ENCODE measurements at regions not wholly inside any gene's neighbourhood (a gene's known extent, or its start where the extent isn't known, plus 50 kb on each side); places are given as distances from the start of the nearest gene placed in this dataset.

DNA sequence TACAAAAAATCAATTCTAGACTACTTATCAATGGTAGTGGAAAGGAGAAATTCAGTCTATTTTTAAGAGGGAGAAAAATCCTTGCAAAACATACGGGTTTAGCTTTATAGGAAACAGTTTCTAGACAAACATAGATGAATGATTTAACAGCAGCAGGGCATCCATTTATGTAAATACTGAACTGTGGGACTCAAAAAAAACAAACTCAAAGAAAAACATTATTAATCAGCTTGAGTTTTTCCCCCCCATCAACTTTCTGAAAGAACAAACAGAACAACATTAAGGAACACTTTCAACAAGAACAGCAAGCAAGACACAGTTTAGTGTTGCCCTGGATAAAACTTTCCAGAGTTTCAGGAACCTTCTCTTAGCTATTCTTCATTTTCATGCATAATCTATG is 147.3 kb upstream of the KCNK2 start:
- no peak for DNase-seq

DNA sequence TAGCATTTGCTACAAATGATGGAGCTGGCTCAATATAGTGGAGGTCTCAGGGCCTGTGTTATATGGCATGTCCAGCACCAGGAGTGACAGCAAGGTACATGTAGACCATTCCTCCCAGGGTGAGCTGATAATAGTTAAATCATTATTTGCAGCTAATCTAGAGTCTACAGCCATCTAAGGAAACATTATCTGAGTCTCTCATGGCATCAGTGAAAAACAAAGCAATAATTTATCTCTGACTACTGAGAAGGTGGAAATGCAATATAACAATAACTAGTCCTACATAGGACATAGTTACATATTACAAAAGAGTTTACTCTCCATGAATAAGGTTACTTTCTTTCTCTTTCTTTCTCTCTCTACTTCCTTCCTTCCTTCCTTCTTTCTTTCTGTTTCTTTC is 143.4 kb upstream of the KCNK2 start:
- DNase-seq = no peak

DNA sequence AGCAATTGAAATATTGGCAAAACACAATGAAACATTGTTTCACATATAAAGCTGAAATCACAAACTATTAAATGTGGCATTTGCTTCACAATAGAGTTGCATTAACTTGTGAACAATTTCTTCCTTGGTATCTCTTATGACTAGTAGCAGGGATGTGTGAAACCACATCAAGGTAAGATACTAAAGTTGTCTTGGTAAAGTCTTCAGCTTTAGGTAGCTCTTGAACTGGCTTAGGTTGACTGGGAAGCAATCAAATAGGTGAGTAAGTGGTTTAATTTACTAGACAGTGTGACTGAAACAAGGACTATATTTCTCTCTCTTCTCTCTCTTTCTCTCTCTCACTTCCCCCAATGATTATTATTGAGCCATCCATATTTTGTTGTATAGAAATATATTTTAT is 141.5 kb upstream of the KCNK2 start:
- no peak for DNase-seq

DNA sequence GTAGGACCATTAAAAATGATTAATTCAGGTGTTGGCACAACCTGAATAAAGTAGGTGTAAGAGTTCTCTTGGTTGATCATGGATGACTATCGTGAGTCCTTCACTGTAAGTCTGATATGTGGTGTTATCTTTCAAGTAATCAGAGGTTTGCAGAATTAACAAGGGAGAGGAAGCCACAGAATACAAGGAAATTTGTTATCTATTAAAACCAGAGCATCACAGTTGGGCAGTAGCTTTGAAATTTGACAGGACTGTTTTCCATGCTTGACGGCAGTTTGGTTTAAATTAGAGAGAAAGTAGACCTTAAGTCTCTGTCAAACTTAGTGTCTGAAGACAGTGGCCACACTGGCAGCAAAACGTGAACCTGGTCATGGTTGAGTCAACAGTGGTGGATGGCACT is 139.5 kb upstream of the KCNK2 start:
- no peak for DNase-seq

DNA sequence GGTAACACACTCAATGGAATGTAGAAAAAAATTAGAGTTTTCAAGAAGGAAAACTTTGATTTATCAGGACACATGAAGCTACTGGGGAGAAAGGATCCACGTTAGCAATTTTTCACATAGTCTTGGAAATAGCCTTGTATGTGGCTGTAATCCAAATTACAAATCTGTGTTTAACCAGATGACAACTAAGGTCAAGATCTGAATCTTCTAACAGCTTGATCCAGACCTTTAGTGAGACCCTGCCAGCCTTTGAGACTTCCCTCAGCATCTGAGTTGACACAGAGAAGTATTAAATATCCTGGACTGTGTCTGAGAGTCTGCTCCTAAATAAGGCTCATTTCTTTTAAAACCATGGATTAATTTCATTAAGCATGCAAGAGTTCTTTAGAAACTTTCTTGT is 135.9 kb upstream of the KCNK2 start:
- no peak for DNase-seq

DNA sequence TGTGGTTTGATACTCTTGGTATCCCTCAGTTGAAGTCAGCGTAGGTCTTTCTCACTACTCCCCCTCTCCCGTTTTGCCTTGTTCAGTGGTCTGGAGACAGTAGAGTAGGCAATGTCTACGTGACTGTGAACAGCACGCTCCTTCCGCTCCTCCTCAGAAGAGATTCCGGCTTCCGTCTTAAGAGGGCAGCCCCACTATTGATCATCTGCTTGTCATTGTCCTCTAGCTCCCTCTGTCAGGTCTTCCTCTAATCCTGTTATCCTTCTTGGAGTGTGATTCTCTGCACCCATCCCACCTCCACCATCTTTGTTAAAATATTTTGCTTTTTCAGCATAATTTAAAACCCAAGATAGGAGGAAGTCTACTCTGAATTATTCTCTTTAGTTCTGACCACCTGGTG is 129.9 kb upstream of the KCNK2 start:
- no peak for DNase-seq

DNA sequence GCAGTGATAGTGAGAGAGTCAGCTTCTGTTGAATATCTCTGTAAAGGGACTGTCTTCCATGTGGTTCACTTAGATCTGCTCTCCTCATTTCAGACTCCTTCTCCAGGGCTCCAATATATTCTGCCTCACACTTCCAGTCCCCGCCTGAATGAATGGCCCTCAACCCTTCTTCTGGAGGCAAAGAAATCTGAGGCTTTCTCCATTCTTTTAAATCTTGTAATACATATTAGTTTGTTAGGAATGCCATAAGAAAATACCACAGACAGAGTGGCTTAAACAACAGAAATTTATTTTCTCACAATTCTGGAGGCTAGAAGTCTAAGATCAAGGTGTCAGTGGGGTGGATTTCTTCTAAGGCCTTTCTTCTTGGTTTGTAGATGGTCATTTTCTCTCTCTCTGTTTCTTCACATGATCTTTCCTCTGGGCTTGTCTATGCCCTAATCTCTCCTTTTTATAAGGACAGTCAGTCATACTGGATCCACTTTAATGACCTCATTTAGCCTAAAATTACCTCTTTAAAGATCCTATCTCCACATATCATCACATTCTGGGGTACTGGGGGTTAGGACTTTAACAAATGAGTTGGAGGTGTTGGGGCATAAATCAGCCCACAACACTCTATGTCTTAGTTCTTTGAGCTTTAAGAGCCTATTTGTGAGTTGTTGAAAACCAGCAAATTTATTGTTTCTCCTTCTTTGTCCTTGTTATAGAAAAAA is 128.5 kb upstream of the KCNK2 start:
- no peak for DNase-seq

DNA sequence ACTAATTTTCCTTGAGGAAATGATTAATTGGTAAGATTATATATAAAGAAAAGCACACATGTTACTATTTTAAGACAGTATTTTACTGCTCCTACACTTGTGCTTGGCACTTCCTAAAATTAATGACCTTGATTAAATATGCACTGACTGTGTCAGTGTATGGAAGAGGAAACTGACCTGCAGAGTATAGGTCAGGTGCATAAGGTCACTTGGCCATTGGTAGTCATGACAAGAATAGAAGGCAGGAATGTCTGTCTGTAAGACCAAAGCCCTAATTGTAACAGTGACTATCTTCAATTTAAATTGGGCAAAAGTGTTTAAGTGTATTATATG is 128.0 kb upstream of the KCNK2 start:
- DNase-seq = no peak

DNA sequence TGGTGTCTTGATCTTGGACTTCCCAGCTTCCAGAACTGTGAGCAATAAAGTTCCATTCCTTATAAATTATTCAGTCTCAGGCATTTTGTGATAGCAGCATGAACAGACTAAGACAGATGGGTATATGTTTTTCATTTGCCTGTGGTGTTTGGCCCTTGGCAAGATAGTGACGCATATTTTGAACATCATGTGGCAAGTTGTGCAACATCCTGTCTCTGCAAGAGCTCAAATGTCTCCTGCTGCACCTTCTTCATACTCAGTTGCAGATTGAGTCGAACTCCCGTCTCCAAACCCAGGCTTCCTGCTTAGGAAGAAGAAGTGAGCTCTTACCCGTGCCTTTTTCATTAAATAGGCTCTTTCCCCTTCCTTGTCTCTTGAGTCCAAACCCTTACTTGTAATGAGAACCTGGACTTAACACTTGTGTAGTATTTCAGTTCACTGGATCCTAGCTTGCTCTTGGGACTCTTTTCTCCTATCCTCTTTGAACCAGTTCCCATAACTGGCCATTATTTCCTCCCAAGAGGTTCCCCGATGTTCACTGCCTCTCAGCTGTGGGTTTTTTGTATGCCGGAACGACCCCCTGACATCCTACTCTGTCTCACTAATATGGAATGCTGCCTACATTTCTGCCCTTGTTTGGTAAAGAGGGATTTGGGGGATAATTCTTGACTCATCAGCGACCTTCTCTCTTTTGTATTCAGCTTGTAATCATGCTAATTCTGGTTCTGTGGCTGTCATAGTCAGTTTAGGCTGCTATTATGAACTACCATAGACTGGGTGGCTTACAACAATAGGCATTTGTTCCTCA is 125.0 kb upstream of the KCNK2 start:
- no peak for DNase-seq

DNA sequence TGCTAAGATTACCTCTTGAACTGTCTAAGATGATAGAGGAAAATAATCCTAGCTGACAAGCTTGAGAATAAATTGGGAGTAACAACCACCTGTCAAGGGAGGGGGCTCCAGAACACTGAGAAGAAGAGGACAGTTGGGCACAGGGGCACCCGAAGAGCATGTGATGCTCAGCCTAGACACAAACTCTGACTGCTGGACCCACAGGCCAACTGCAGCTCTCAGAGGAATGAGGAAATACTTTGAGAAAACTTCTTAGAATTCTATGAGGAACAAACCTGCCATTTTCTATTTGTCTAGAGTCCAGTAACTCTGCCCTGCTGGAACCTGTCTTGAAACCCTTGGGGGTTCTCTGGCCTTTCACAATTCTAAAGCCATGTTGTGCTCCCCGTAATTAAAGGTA is 124.1 kb upstream of the KCNK2 start:
- no peak for DNase-seq

DNA sequence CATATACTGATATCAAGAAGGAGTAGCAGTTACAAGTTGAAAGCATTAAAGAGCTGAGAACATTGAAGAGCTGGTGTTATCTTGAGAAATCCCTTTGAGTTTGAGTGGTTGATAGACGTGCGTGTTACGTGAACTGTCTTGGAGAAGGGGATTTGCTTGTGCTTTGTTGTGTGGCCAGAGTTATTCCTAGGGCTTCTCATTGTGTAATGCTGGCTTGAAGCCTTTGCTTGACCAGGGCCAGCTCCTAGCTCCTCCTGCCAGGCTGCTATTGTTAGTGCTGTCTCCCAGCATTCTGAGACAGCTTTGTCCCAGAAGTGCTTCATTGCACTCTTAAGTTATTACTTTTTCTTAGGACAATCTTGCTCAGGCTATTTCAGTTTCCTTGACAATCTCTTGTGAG is 116.2 kb upstream of the KCNK2 start:
- DNase-seq = no peak

DNA sequence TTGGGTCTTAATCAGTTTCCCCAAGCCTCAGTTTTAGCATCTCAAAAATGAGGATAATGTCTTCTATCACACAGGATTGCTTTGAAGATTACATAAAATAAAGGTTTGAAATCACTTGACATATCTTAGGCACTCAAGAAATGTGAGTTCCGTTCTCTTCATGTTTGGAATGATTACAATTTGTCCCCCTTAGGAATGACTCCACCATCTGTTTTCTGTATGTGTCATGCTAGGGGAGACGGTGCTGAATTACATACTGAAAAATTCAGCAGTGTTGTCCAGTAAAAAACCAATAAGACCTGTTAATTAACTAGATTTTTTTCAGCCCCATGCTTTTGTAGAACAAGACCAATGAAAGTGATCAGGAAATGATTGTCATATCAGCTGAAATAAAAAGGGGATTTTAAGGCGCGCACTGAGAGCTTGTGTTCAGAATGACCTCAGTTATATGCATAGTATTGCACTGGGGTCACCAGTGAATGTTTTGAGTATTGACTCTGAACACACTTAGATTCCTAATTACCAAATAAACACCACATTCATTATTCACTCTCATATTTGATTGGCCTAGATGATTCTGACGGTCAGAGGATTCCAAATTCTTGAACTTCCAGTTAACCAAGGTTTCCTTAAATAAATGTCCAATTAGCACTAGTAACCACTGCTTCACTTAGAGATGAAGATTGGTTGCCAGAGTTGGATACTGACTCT is 114.5 kb upstream of the KCNK2 start:
- DNase-seq = no peak

DNA sequence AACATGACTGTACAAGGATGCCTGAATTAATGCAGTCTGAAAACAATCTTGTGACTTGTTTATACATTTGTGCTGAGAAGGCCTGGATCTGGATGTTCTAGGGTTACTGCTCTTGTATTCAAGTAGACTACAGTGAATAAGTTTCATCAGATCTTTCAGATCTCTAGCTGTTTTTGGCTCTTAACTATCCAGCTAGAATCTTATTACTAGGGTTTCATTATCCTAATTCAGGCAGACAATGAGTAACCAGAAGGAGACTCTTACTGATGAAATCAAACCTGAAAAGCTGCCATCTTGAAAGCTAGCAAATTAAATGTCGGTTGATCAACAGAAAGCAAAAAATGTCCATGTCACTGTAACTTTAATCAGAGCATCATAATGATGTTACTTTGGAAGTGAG is 112.5 kb upstream of the KCNK2 start:
- DNase-seq = no peak

DNA sequence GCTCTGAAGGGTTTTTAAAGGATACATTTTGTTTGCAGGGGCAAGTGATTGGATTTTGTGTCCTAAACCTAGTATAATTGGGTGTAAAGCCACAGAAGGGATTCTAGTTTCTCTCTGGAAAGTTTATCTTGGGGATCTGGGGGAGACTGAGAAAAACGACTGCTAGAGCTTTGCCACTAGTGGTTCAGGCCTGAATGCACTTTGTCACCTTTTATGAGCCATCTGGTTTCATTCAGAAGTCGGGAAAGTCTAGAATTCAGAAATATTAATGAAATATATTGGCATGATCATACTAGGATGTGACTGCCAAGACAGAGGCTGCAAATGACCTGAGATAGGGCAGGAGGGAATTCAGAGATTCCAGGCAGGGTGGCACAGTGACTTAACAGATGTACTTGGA is 111.5 kb upstream of the KCNK2 start:
- no peak for DNase-seq

DNA sequence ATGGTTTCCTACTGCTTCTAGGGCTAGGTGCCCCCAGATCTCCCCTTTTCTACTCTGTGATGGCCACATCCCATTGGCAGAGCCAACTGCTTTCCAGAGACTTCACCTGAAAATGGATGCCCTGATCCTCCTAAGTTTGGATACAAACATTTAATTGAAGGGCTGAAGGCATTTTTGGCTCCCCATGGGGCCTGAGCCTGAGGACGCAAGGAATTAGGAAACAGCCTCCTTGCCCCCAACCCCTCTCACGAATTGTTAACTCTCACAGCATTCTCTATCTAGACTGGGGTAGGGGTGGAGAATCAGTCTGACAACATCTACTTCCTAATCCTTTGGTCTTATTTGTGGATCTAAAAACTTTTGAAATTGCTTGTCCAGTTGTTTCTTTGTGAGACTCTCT is 108.5 kb upstream of the KCNK2 start:
- DNase-seq = no peak

DNA sequence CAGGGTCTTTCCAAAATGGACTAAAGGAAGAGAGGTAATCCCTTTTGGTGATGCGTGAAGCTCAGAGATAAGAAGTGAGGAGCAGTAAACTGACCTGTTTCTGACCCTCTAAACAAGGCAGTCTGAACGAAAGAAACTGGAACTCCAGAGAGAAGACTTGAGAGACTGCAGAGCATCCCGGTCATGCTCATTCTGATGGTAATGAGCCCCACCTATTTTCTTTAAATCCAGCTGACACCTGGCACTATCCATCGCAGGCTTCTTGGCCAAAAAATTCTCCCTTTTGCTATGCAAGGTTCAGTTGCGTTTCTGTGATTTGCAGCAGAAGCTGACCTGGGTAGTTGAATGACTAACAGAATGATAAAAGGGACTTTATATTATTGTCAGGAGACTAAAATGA is 105.9 kb upstream of the KCNK2 start:
- DNase-seq = no peak

DNA sequence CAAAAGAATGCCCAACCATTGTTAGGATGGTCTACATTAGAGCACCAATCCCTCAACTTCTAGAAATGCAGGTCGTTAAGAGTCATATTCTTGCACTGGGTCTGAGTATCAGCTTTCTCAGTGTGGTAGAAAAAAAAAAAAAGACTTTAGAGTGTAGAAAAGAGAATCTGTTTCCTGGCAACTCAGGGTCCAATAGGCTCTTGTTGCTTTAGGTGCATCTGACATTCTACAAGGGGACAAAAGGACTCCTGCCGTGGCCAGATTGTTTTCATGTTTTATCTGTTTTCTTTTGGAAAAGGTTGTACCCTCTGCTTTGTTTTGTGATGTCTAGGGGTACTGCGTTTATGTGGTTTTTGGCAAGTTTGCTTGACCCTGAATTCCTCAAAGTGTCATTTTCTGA is 105.4 kb upstream of the KCNK2 start:
- DNase-seq = no peak

DNA sequence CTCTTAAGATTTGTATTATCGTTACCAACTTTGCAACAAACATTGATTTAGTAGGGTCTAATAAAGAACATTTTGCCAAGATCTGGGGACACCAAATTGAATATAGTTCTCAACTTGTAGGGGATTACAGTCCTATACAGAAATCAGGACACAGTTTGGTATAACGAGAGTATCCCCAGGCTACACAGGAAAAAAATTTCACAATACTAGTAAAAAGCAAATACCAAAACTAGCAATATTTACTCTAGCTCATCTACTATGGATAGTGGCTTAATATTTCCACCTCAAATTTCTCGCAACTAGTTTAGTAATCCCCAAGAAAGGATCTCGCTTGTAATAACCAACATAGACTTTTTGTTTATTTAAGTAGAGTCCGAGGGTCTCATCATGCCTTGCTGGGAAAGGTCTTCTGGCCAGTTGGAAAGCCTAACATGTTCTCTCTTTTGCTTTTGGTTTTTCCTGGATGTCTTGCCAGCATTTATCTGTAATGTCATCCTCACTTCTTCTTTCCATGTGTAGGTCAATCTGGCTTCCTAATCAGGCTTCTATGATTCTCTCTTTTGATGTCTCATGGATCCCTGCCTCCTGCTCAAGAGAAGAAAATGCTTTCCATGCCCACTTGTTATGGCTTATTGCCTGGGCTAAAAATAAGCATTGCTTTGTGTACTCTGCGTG is 104.7 kb upstream of the KCNK2 start:
- DNase-seq = no peak

DNA sequence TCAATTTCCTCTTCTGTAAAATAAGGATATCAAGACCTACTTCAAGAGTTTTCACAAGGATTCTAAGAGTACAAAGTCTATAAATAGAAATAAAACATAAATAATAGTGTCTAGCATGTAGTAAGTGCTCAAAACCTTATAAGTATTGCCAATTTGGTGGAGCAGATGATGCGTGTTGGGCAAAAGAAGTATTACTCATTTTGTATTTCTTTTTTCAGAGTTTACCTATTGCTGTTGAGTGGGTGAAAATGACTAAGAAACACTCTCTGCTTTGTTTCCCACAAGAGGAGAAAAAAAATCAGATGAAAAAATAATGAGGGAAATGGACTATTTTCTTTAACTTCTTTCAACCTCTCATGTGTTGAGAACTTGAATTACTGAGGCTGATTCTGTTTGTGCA is 103.3 kb upstream of the KCNK2 start:
- DNase-seq = no peak

DNA sequence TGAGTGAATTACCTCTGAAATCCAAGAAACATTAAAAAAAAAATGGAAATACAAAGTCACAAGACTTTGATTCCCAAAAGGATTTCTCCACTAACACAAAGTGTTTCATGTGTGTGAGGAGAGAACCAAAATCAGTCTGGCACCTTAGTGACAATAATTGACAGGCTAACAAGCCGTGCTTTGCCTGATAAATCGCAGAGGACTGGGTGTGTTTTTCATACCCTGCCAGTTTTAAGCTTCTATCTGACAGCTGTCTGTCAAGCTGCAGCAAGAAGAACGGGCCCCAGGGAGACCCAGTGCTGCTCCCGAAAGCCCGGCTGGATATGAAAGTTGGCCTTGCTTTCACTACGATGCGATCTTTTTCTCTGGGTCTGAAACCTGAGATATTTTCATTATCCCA is 101.6 kb upstream of the KCNK2 start:
- no peak for DNase-seq

DNA sequence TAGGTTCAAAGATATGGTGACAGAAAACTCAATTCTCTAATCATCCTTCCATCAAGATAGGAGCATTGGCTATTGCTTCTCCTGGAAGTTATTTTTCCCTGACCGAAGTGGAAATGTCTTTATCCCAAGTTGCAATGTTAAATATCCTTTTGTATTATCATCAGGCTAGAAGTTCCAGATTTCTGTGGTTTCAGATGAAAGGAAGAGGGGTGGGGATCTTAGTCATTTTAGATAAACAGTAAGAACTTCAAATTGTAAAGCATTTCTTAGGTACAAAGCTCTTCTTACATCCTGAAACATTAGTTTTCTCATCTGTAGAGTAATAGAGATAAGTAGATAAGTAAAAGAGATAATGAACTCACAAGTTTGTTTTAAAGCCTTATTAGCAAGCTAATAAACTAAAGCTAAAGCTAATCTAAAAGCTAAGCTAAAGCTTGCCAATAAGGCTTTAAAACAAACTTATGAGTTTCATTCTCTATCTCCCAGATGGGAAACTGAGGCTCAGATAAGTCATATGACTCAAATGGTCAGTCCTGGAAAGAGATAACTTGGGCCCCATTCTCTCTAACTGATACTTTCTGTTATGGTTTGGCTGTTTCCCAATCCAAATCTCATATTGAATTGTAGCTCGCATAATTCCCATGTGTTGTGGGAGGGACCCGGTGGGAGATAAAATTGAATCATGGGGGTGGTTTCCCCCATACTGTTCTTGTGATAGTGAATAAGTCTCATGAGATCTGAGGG is 99.2 kb upstream of the KCNK2 start:
- DNase-seq = no peak

DNA sequence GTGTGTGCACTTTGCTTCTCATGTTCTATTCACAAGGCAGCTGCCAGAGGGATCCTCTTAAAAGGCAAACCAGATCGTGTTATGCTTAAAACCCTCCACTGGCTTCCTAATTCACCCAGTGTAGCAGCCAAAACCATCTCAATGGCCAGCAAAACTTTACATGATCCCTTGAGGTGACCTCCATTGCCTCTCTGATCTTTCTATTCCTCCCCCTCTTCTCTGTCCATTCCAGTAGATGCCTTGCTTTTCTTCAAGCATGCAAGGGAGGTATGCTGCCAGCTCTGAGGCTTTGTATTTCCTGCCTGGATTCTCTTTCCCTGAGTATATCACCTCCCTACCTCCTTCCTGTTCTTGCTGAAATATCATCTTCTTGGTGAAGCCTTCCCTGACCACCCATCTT is 93.2 kb upstream of the KCNK2 start:
- no peak for DNase-seq

DNA sequence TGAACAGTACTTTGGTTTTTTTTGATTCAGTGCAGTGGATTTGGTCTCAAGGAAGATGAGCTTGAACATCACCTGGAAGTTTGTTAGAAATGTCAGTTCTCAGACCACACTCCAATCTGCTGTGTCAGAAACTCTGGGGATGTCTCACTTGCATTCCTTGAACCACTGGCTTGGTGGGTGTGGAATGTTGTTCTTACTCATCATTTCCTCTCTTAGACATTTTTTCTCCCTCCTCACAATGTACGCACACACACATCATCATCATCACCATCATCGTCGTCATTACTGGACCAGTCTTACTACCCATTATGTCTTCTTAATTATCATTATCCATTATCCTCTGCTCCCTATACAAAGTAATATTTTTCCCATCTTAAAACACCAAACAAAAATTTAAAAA is 91.9 kb upstream of the KCNK2 start:
- DNase-seq = no peak
